ENCODE measurements at regions not wholly inside any gene's neighbourhood (a gene's known extent, or its start where the extent isn't known, plus 50 kb on each side); places are given as distances from the start of the nearest gene placed in this dataset.
A peak's percentile ranks its signal among the peaks of the same experiment; 100 is the strongest.

- Mint-ChIP-seq H3K4me1 (peaks cover 6% of the 10 kb centered on the region), H3K9me3 (no peaks in the 10 kb centered on the region), H3K4me3 (no peak overlapping the region), H3K27ac (no peak overlapping the region), H3K27me3 (peaks cover 8% of the 10 kb centered on the region)
- no peak for DNase-seq
- ATAC-seq: no peak
Observed at GRCh38 chr9:99282406-99282805, 60.3 kb downstream of the SEC61B start.

- H3K27ac Mint-ChIP-seq: no peak overlapping the region
Observed at GRCh38 chr9:99285965-99286364, 63.9 kb downstream of the SEC61B start.

GRCh38 chr9:99286536-99286935, 64.5 kb downstream of the SEC61B start:
- peaks cover 14% of the 10 kb centered on the region for H3K27me3 Mint-ChIP-seq
- H3K4me1 Mint-ChIP-seq: peaks cover 6% of the 10 kb centered on the region
- DNase-seq (no peak), ATAC-seq (no peak)
- no peaks in the 10 kb centered on the region for H3K9me3 Mint-ChIP-seq
- H3K4me3 Mint-ChIP-seq: no peak overlapping the region
- no peak overlapping the region for H3K27ac Mint-ChIP-seq

More at GRCh38 chr9:99285965-99286364, 63.9 kb downstream of the SEC61B start:
- DNase-seq (no peak), ATAC-seq (no peak)
- no peak overlapping the region for H3K4me3 Mint-ChIP-seq
- H3K9me3 Mint-ChIP-seq: no peaks in the 10 kb centered on the region
- peaks cover 14% of the 10 kb centered on the region for H3K27me3 Mint-ChIP-seq
- peaks cover 6% of the 10 kb centered on the region for H3K4me1 Mint-ChIP-seq

GRCh38 chr9:99287641-99288040, 65.6 kb downstream of the SEC61B start:
- ATAC-seq (no peak), DNase-seq (no peak)
- H3K27me3 Mint-ChIP-seq: peaks cover 25% of the 10 kb centered on the region
- no peak overlapping the region for H3K4me3 Mint-ChIP-seq
- peaks cover 6% of the 10 kb centered on the region for H3K4me1 Mint-ChIP-seq
- no peaks in the 10 kb centered on the region for H3K9me3 Mint-ChIP-seq
- no peak overlapping the region for H3K27ac Mint-ChIP-seq

GRCh38 chr9:99288830-99289229, 66.7 kb downstream of the SEC61B start:
- Mint-ChIP-seq H3K4me3 (no peak overlapping the region), H3K27ac (no peak overlapping the region), H3K9me3 (no peaks in the 10 kb centered on the region), H3K27me3 (peaks cover 29% of the 10 kb centered on the region), H3K4me1 (peaks cover 6% of the 10 kb centered on the region)
- DNase-seq (no peak), ATAC-seq (no peak)

- ATAC-seq (no peak), DNase-seq (no peak)
- no peak overlapping the region for H3K27ac Mint-ChIP-seq
- H3K27me3 Mint-ChIP-seq: peaks cover 15% of the 10 kb centered on the region
- H3K4me3 Mint-ChIP-seq: no peak overlapping the region
- H3K9me3 Mint-ChIP-seq: no peaks in the 10 kb centered on the region
- peaks cover 6% of the 10 kb centered on the region for H3K4me1 Mint-ChIP-seq
Observed at GRCh38 chr9:99294850-99295461, 72.9 kb downstream of the SEC61B start.

GRCh38 chr9:99296291-99296951, 74.3 kb downstream of the SEC61B start:
- DNase-seq: peak; percentile 5 to 22
- H3K4me3 Mint-ChIP-seq: no peak overlapping the region
- no peak overlapping the region for H3K27ac Mint-ChIP-seq

GRCh38 chr9:99298614-99299013, 76.5 kb downstream of the SEC61B start:
- no peak for DNase-seq

More at GRCh38 chr9:99296291-99296951, 74.3 kb downstream of the SEC61B start:
- Mint-ChIP-seq H3K4me1 (peaks cover 6% of the 10 kb centered on the region), H3K9me3 (no peaks in the 10 kb centered on the region), H3K27me3 (peaks cover 15% of the 10 kb centered on the region)
- ATAC-seq: peak; percentile 63

GRCh38 chr9:99299211-99300102, 77.4 kb downstream of the SEC61B start:
- DNase-seq (no peak), ATAC-seq (peak; percentile 28)
- Mint-ChIP-seq H3K27me3 (peaks cover 17% of the 10 kb centered on the region), H3K27ac (no peak overlapping the region), H3K4me1 (peaks cover 6% of the 10 kb centered on the region), H3K9me3 (no peaks in the 10 kb centered on the region), H3K4me3 (no peak overlapping the region)

More at GRCh38 chr9:99298614-99299013, 76.5 kb downstream of the SEC61B start:
- Mint-ChIP-seq H3K4me3 (no peak overlapping the region), H3K4me1 (peaks cover 6% of the 10 kb centered on the region), H3K9me3 (no peaks in the 10 kb centered on the region), H3K27ac (no peak overlapping the region), H3K27me3 (peaks cover 13% of the 10 kb centered on the region)
- ATAC-seq: no peak

- Mint-ChIP-seq H3K27ac (no peak overlapping the region), H3K27me3 (peaks cover 17% of the 10 kb centered on the region), H3K9me3 (no peaks in the 10 kb centered on the region), H3K4me1 (peaks cover 4% of the 10 kb centered on the region), H3K4me3 (no peak overlapping the region)
- DNase-seq (no peak), ATAC-seq (peak; percentile 35)
Observed at GRCh38 chr9:99300103-99300439, 78.0 kb downstream of the SEC61B start.

GRCh38 chr9:99300603-99301002, 78.5 kb downstream of the SEC61B start:
- Mint-ChIP-seq H3K27me3 (peaks cover 17% of the 10 kb centered on the region), H3K9me3 (no peaks in the 10 kb centered on the region), H3K27ac (no peak overlapping the region), H3K4me1 (no peaks in the 10 kb centered on the region), H3K4me3 (no peak overlapping the region)
- no peak for ATAC-seq
- DNase-seq: no peak

- H3K27me3 Mint-ChIP-seq: peaks cover 23% of the 10 kb centered on the region
Observed at GRCh38 chr9:99303177-99303576, 81.1 kb downstream of the SEC61B start.

GRCh38 chr9:99305124-99305523, 83.0 kb downstream of the SEC61B start:
- Mint-ChIP-seq H3K27ac (no peak overlapping the region), H3K4me3 (no peak overlapping the region), H3K27me3 (peaks cover 24% of the 10 kb centered on the region)

More at GRCh38 chr9:99303177-99303576, 81.1 kb downstream of the SEC61B start:
- ATAC-seq (no peak), DNase-seq (no peak)
- Mint-ChIP-seq H3K4me3 (no peak overlapping the region), H3K27ac (no peak overlapping the region), H3K4me1 (no peaks in the 10 kb centered on the region), H3K9me3 (no peaks in the 10 kb centered on the region)

GRCh38 chr9:99305820-99306811, 84.0 kb downstream of the SEC61B start:
- ATAC-seq: no peak
- H3K27ac Mint-ChIP-seq: no peak overlapping the region
- DNase-seq: no peak
- no peaks in the 10 kb centered on the region for H3K9me3 Mint-ChIP-seq
- peaks cover 24% of the 10 kb centered on the region for H3K27me3 Mint-ChIP-seq
- H3K4me1 Mint-ChIP-seq: no peaks in the 10 kb centered on the region
- no peak overlapping the region for H3K4me3 Mint-ChIP-seq

More at GRCh38 chr9:99305124-99305523, 83.0 kb downstream of the SEC61B start:
- DNase-seq (no peak), ATAC-seq (no peak)
- Mint-ChIP-seq H3K4me1 (no peaks in the 10 kb centered on the region), H3K9me3 (no peaks in the 10 kb centered on the region)

- no peaks in the 10 kb centered on the region for H3K9me3 Mint-ChIP-seq
- H3K27me3 Mint-ChIP-seq: peaks cover 19% of the 10 kb centered on the region
- no peak overlapping the region for H3K4me3 Mint-ChIP-seq
- ATAC-seq: no peak
- no peaks in the 10 kb centered on the region for H3K4me1 Mint-ChIP-seq
- no peak overlapping the region for H3K27ac Mint-ChIP-seq
- DNase-seq: no peak
Observed at GRCh38 chr9:99307851-99308250, 85.8 kb downstream of the SEC61B start.
